HG03571 (cell line): ENCODE measurements at regions not wholly inside any gene's neighbourhood (a gene's known extent, or its start where the extent isn't known, plus 50 kb on each side); places are given as distances from the start of the nearest gene placed in this dataset.

Experiments
- ATAC-seq: cut with Tn5 transposase; IDR thresholded peaks from one replicate; pipeline ENCODE4 v1.9.1; 2021; ENCODE audit not compliant: unreplicated experiment

DNA sequence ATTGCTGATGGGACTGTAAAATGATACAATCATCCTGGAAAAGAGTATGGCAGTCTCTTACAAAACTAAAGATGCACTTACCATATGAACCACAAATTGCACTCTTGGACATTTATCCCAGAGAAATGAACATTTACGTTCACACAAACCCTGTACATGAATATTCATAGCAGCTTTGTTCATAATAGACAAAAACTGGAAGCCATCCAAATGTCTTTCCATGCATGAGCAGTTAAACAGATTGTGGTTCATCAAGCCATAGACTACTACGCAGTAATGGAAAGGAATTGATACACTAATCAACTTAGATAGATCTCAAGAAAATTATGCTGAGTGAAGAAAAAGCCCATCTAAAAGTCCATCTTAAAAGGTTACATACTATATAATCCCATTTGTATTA is 156.1 kb upstream of the SLC39A10 start:
- no peak for ATAC-seq

DNA sequence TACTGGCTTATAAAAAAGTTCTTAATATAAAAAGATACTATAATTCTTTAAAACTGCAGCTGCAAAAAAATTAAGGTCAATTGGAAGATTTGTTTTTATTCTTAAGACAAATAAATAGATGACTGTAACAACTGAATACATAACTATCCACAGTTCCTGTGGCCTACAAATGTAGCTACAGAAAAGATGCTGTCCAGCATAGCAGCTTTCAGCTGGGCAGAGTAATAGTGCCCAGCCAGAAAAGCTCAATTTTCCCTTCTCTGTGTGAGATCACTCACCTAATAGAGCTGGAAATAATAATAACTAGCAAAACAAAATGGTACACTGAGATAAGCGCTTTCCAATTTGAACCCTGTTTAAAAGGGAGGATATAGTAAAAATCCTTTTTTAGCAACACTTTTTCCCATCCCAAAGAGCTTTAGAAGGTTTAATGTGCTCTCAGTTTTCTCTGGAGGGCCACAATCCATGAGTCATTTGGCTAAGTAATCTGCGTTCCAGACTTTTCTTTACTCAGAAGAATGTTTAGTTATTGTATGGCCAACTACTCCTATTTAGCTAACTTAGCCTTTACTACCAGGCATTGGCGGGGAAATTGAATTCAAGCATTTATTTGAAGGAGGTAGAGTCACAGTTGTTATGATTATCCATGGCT is 158.1 kb upstream of the SLC39A10 start:
- no peak for ATAC-seq

DNA sequence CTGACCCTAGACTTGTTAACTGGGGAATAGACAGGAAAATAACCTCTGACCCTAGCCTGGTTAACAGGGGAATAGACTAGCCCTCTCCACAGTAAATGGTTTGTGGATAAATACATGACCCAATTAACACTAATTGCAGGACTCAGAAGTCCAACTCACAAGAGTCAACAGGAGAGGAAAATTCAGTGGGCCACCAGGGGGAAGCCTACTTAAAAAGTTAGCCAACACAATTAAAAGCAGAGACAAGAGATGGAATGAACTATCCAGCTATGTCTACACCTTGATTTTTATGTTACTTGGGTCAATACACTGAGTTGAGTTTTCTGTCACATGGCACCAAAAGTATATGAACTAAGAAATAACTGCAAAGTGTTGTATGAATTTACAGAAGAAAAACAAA is 158.8 kb upstream of the SLC39A10 start:
- no peak for ATAC-seq

DNA sequence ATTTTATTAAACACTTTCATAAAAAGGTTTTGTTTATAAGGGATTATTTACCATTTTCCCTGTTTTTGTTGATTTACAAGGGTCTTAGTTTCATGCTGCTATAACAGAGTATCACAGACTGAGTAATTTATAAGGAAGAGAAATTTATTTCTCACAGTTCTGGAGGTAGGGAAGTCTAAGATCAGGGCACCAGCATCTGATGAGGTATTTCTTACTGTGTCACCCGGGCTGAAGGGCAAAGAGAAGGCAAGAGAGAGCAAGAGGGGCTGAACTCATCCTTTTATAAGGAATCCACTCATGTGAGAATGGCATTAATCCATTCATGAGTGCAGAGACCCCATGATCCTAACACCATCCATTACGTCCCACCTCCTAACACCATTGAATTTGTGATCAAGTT is 160.0 kb upstream of the SLC39A10 start:
- no peak for ATAC-seq

DNA sequence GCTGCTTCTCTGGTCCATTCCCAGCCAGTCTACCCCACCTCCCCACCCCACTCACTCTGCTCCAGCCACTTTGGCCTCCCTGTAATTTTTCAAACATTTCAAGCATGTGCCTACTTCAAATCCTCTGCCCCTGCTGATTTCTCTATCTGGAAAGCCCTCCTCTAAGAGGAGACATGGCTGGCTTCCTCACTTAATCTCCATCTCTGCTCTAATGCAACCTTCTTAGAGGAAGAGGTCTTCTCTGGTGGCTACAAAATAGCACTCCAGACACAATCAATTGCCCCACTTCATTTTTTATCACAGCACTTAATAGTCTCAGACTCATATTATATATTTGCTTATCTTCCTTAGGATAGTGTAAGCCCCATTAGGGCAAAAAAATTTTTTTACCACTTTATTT is 161.1 kb upstream of the SLC39A10 start:
- ATAC-seq: no peak

DNA sequence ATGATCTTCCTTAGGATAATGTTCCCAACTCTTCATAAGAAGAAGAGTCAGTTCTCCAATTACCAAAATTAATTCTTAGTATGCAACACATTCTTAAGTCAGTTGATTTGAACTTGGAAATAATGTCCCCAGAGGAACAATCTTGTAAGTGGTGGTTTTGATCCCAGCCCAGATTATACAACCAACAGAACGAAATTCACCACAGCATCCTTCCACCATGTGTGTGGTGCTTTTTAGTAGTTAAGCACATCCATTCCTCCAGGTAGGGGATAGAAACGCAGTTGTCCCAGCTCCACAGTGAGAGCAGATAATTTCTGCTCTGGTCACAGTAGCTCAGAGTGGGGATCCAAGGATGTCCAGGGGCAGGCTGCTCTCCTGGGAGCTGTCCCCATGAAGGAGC is 161.7 kb upstream of the SLC39A10 start:
- ATAC-seq: no peak

DNA sequence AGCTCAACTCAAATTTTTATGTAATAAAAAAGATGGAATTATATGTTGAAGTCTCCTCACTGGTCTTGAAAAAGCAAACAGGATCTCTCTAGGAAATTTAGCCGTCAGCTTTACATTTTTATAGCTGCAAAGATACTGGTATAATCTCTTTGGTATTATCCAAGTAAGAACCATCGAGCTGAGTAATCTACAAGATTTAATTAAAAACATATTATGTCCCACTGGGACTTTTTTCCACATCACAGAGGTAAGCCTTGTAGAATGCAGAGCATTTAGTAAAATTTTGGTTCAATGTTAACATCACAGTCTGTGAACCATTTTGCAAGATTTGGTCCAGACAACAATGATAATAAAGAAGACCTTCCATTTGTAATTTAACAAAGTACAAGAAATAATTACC is 162.6 kb upstream of the SLC39A10 start:
- ATAC-seq: no peak

DNA sequence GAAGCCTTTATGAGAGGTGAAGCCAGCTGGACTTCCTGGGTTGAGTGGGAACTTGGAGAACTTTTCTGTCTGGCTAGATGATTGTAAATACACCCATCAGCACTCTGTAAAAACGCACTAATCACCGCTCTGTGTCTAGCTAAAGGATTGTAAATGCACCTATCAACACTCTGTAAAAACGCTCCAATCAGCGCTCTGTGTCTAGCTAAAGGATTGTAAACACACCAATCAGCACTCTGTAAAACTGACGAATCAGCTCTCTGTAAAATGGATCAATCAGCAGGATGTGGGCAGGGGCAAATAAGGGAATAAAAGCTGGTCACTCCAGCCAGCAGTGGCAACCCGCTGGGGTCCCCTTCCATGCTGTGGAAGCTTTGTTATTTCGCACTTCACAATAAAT is 163.6 kb upstream of the SLC39A10 start:
- no peak for ATAC-seq

DNA sequence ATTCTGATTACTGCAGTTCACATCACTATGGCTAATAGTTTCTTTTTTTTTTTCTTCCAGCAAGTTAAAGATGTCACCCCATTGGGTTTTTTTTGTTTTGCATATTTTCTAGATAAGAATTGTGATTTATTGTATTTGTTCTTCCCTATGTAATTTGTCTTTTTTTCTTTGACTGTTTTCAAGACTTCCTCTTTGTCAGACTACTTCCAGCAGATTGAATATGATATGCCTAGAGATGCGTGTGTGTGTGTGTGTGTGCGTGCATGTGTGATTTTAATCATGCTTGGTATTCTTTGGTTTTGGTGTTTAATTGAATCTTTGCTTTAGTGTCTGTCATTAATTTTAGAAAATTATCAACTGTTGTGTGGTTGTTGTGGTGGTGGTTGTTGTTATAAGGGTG is 166.7 kb upstream of the SLC39A10 start:
- ATAC-seq: no peak

DNA sequence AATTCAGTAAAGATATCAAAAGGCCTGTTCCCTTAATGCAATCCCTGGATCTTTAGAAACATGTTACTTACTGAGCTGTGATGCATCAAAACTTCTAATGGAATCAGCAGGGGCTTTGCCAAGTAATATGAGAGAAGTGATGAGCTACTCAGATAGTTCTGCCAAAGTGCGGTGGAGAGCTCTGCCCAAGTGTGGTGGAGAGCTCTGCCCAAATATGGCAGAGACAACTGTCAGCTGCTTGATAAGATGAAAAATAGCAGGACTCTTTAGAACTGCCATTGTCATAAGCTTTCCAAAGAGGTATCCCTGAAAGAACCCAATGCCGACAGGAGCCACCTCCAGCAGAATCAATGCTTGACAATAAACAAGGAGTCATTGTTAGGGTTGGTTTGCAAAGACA is 167.9 kb upstream of the SLC39A10 start:
- ATAC-seq: no peak

DNA sequence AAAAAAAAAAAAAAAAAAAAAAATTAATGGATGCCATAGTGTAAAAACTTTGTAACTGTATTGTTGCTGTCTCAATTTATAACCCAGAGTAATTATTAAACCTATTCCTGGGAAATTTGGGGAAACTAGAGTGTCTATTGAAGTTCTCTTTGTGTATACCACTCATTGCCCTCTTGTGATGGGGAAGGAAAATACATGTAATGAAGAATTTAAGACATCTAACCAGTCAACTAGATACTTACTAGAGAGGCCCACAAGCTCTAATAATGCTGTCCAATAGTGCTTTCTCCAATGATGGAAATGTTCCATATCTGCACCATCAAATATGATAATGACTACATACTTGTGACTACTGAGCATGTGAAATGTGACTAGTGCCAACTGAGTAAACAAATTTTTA is 168.5 kb upstream of the SLC39A10 start:
- ATAC-seq: no peak

DNA sequence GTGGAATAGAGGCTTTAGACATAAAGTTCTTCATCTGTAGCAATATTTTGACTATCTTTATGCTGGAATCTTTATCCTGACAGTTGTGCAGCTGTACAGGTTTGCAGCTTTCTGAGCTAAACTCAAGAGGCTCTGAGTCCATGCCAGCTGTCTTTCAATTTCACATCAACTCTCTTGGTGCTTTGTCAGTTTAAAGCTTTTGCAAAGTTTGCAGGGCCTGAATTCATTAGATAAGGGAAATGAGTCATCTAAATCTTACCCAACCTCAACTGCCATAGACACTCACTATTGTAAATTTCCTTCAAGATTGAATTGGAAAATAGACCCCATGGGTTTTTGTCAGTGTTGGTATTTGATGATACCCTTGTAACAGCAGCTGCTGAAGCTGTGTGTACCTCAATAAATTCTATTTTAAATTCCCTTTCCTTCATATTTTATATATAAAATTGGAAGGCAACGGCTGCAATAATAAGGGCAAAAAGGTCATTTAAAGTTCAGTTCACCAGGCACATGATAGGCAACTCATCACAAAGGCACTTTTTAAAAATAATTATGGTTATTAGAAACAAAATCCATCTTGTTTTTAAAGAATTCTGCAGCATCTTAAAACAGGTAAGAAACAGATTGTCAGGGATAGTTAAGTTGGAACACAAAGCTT is 169.9 kb upstream of the SLC39A10 start:
- peak; percentile 89 for ATAC-seq

DNA sequence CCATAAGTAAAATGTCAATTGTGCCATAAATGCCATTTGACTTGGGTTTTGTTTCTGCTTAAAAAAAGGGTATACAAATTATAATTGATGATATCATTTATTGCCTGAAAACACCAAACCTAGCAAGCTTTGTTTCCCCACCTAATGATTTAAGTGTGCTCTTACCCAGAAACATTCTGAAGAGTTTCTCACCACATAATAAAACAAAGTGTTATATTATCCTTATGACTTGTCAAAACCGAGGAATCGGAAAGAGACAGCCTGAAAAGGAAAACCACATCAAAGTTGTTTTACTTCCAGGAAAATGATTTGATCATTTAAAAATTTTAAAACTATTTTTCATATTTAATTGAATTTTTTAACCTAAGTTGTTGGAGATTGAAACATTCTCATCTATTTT is 170.5 kb upstream of the SLC39A10 start:
- no peak for ATAC-seq

DNA sequence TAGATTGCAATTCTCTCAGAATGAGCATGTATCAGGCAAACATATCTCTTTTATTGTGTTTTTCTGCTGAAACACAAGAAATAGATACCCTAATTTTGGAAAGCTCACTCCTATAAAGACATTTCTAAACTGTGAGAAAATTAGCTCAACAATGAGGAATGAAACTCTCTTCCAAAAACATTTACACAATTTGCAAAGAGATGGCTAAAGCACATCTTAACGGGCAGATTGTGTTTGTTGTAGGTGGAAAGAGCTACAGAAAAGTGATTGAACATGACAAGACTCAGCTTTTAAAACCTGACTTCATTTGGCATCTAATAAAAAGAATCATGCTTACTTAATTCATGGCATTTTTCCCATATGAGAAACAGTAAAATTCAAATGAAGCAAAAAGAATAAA is 175.0 kb upstream of the SLC39A10 start:
- ATAC-seq: no peak

DNA sequence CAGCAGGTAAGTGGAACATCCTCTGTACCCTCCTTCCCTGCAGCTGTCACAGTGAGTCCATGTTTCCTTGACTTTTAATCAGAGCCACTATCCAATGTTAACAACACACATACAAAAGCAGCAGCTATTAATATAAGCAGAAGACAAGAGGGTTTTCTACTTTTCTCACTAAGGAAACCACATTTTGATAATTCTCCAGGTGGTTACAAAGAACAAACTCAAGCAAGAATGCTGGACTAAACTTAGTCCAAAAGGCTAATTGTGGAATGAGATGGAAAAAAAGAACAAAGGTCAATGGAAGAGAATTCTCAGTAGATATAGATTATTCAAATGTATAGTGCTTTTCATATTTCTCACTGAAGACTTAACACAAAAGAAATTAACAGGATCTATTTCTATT is 176.9 kb upstream of the SLC39A10 start:
- no peak for ATAC-seq

DNA sequence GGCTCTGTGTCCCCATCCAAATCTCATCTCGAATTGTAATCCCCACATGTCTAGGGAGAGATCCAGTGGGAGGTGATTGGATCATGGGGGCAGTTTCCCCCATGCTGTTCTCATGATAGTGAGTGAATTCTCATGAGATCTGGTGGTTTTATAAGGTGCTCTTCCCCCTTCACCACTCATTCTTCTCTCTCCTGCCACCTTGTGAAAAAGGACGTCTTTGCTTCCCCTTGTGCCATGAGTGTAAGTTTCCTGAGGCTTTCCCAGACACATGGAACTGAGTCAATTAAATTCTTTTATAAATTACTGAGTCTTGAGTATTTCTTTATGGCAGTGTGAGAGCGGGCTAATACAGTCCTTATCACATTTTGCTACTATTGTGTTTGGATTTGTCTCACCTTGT is 177.6 kb upstream of the SLC39A10 start:
- ATAC-seq: no peak

DNA sequence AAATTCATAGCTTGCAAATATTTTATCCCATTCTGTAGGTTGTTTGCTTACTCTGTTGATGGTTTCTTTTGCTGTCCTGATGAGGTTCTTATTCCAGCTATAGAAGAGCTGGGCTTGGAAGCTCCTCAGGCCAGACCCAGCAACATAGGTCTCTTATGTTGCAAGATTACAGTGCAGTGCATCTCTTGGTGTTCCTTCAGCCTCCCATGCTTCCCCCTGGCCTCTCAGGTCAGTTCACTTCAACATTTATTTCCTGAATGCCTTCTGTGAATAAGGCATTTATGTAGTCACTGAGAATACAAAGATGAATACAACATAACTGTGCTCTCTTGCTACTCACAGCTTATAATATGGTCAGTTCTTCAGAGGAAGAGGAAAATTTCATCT is 179.0 kb upstream of the SLC39A10 start:
- ATAC-seq: no peak

DNA sequence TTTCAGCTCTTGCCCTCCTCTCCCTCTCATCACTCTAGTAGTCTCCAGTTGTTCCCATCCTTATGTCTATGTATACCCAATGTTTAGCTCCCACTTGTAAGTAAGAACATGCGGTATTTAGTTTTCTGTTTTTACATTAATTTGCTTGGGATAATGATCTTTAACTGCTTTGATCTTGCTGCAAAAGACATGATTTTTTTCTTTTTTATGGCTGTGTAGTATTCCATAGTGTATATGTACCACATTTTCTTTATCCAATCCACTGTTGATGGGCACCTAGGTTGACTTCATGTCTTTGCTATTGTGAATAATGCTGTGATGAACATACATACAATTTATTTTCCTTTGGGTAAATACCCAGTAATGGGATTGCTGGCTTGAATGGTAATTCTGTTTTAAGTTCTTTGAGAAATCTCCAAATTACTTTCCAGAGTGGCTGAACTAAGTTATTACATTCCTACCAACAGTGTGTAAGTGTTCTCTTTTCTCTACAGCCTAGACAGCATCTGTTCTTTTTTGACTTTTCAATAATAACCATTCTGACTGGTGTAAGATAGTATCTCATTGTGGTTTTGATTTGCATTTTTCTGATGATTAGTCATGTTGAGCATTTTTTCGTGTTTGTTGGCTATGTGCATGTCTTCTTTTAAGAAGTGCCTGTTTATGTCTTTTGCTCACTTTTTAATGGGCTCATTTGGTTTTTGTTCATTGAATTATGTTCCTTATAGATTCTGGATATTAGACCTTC is 179.6 kb upstream of the SLC39A10 start:
- ATAC-seq: peak; percentile 50

DNA sequence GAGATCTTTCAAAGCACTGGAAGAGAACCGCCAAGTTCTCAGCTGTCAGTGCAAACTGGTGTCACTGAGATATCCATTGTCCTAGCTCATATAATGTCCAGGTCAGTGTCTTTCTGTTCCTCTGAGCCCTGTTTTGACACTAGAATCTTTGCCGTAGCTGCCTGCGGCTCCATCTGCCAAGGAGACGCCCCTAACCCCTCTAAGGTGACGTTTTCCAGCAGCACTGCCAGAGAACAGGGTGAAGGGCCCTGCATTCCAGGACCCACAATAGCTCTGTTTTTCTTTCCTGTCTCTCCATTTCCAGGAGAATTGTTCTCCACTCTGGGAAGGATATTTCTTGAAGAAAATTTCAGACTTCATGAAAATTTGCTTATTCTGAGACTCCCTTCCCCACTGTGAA is 181.7 kb upstream of the SLC39A10 start:
- no peak for ATAC-seq

DNA sequence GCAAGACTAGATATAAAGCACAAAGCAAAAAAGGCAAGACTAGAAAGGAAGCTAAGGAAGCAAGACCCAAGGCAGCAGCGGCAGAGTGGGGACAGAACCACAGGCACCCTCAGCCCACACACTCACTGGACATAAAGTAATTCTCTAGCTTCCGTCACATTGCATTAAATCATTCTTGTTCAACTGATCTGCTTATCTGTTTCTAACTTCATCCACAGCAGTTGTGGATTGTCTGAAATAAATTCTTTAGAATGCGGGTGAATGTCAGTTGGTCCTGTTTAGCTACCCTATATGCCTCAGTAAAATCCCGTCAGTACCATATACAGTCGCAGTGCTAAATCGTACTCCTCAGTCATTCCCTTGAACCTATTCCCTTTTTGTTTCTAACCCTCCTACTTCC is 183.2 kb upstream of the SLC39A10 start:
- ATAC-seq: no peak

DNA sequence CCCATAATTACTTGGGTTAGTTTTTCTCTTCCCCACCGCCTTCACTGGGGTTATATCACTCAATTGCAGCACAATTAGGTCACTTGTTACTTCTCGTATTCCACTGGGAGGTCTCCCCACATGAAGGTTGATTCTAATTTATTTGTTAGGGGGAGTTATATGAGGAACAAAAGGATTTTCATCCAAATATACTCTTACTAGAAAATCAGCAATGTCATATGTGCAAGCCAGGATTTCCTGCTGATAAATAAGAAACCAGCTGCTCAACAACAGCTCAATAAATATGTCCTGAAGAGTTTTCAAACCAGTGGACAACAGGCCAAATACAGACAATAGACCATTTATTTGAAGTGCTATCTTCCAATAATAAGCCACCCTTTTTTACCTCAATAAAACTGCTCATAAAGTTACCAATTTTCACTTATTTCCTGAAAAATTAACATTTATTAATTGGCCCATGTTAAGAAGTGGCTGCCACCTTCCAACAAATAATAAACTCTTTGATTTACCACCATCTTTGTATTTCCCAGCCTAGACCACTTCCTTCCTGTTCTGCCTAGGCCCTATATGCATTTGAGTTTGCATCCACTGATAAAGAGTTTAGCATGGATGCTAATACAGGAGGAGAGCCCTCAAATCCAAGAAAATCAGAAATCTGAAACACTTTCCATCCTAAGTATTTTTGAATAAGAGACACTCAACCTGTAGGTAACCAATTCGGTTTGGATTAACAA is 184.4 kb upstream of the SLC39A10 start:
- ATAC-seq: no peak

DNA sequence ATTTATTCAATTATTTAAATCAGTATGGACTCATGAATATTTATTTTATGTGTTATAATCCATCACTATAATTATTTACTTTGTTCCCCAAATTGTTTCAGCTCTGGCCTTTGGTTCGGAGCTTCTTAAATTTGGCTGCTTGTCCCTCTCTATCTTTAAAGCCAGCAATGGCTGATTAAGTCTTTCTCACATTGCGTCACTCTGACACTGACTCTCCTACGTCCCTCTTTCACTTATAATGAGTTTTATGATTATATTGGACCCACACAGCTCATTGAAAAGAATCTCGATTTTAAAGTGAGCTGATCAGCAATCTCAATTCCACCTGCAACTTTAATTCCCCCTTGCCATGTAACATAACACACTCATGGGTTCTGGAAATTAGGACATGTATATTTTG is 185.2 kb upstream of the SLC39A10 start:
- ATAC-seq: no peak
